IPS DF 4.7 (cell line): ENCODE measurements at regions not wholly inside any gene's neighbourhood (a gene's known extent, or its start where the extent isn't known, plus 50 kb on each side); places are given as distances from the start of the nearest gene placed in this dataset.

ENCODE experiments used
- DNase-seq: peaks from one replicate; pipeline ENCODE4 v3.0.0-alpha.2; 2013; ENCODE audit warnings: low spot score; ENCODE audit errors: extremely low read depth

DNA sequence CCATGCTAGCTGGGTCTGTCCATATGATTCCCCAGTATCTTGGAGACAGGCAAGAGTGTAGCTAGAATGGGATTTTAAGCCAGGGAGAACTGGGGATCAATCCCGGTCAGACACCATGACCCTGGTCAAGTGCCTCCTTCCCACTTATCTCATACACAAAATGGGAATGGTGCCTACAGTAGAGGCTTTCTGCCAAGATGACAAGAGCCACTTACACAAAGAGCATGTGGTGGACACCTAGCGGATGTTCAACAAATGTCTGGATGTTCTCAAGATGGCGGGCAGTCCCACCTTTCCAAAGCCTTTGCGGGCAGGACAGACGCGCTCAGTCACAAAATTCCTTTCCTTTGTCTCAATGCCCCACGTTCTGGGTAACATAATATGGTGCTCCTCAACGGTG is 57.3 kb downstream of the MAF start:
- DNase-seq = no peak

DNA sequence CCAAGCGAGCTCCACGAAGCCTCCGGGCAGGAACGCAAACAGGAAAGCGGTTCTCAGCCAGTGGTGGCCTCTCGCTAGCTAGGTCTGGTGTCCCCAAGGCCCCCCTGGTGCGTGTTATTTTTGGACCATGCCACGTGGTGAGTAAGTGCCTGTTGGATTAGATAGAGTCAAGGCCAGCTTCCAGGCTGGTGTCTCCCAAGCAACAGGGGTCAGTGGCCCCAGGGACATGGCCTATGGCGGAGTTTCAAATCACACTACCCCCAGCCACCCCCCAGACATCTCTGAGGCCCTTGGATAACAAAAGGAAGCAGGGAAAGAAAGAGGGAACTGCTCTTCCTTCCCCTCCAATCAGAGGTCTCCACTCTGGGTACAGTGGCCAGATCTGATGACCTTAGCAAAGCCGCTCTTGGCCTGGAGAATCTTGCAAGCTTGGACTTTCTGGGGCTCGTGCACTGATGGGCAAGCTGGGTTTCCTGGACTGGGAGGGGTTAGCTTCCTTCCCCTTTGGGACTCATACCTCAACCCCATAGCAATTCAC is 58.2 kb downstream of the MAF start:
- no peak for DNase-seq

- no peak for DNase-seq
Measured at GRCh38 chr16:79540825-79541595, 59.5 kb downstream of the MAF start.

DNA sequence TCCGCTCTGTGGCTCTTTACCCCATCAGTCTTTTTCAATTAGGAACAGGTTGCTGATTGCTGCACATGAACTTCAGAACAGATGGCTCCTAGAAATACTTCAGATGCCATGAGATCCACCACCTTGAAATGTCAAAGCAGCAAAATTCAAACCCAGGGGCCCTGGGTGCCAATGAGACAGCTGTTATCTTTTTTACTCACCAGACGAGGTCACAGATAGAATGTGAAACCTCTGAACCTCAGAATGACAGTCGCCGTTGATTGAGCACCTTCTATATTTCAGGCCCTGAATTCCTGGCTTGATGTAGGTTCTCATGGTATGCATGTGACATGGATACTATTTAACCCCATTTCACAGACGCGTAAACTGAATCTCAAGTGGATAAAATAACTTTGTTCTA is 63.0 kb downstream of the MAF start:
- no peak for DNase-seq

DNA sequence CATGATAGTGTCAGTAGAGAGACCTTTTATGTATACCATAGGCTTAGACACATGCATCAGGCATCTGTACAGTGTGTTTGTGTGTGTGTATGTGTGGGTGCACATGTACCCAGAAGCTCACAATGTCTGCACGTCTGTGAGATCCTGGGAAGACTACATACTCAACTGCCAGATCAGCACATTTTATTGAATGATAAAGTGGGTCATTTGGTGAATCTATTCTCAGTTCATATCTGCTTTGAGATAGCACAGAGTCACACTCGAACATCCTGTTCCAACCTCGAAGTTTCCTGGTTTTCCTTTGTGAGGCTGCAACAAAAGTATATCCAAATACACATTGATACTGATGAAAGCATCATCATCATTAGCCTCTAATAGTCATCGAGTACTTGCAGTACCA is 63.6 kb downstream of the MAF start:
- no peak for DNase-seq

- DNase-seq = no peak
Measured at GRCh38 chr16:79535130-79535529, 65.4 kb downstream of the MAF start.

DNA sequence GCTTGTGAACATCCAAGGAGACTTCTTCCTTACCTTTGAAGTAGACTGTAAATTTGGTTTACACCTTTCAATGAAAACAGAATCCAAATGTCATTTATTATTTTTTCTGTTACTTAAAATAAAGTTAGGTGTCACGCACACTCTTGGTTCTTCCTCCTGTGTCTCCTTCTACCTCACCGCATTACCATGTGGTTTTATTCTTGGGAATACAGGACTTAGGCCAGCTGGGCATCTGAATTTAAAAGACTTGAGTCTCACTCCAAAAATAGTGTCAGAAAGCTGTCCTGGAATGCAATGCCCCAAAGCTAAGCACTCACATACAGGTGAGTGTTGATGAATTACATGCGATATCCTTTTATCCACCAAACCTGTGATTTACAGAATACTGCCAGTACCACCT is 66.4 kb downstream of the MAF start:
- DNase-seq = no peak

DNA sequence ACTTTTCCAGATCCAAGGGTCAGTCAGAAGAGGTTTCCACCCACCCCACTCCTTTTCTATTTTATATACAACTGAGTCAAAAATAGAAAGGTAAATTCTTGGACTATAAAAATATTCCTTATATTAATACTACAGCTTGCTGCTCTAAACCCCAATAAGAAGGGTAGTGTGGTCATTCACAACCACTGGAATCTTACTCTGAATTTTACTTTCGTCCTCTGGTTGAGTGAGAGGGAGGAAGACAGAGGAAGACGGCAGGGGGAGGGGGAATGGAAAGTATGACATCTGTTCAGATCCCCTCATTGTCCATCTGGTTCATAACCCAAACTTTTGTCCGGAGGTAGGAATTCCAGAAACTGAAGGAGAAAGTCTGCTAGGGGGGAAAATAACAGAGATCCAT is 67.2 kb downstream of the MAF start:
- DNase-seq = no peak

GRCh38 chr16:79532785-79533184 is 67.8 kb downstream of the MAF start:
- DNase-seq = no peak

DNA sequence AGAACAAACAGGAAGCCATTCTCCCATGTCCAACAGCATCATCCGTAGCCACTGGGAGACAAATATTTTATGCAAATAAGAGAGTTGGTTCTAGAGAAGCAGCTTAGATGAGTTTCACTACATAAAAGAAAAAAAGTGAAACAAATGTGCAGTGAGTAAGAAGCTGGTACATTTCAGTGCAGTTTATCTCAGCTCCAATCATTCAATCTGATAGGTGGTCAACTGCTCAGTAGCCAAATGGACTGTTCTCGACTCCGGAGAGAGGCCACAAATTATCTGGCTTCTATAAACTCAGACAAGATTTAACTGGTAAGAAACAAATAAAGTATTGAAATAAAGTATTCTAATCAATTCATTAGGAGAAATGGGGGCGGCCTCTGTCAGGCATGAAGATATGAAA is 68.3 kb downstream of the MAF start:
- DNase-seq = no peak

DNA sequence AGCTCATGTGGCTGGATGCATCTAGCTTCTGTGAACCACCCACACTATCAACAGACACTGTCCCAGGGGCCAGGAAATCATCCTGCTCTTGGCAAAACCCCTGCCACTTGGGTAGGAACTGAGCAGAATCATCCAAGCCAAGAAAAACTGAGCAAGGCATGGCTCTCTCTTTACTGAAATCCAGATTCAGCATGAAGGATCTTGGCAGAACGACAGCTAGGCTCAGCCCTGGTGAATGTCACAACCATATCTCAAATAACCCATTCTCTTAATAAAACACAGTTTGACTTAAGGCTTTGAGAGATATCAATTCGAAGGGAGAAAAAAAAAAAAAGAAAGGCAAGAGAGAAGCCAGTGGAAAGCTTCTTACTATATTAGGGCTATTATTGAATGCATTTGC is 72.2 kb downstream of the MAF start:
- DNase-seq = no peak

DNA sequence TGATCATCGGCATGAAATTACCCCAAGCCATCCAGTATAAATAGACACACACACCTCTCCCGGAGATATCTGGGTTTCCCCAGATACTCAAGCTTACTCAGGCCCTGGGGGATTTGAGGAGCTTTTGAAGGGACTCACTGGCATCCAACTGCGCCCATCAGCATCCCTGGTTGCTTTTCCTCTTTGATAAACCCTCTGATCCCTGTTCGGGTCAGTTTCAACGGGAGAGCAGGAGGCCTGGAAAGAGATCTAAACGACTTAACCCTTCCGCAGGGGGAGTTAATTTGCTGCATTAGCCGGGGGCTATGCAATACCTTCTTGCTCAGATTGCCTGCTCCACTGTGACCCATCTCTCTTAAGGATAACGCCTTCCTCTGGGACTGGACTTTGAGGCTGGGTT is 76.6 kb downstream of the MAF start:
- no peak for DNase-seq

DNA sequence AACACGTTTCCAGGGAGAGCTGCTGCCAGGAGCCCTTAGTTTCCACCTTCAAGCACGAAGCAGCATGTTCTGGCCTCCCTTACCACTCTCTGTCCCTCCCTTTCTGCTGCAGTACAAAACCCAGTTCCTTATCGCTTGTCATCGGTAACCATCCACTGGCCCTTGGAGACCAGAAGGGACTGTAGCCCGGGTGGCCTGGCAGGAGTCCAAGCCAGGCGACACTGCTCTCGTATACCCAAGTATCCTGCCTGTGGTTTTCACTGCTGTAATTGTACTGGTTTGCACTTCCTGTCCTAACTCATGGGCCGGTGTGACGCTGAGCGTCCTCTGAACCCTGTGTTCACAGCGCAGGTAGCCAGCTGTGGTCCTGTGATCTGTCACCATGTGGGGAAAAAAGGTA is 81.1 kb downstream of the MAF start:
- DNase-seq = no peak

- no peak for DNase-seq
Measured at GRCh38 chr16:79517156-79517555, 83.4 kb downstream of the MAF start.

- DNase-seq = no peak
Measured at GRCh38 chr16:79510879-79511278, 89.7 kb downstream of the MAF start.

GRCh38 chr16:79509906-79510305 is 90.6 kb downstream of the MAF start:
- DNase-seq = no peak

DNA sequence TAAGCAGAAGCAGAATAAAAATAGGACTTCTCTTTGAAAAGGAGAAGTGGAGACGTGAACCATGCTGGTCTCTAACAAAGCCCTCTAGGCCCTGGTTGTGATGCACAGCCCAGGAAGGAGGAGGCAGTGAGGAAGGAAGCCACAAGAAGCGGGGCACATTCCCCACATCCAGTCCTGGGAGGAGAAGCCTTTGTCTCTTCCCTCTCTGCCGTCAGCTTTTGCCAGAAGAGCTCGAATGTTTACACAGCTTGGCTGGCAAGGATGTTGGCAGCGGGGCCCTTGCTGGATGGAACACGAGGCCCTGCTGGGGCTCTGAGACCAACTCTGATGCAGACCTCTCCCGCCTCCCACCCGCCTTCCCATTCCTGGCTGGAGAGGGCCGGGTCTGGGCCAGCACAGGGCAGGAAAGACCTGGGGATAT is 91.3 kb downstream of the MAF start:
- no peak for DNase-seq

DNA sequence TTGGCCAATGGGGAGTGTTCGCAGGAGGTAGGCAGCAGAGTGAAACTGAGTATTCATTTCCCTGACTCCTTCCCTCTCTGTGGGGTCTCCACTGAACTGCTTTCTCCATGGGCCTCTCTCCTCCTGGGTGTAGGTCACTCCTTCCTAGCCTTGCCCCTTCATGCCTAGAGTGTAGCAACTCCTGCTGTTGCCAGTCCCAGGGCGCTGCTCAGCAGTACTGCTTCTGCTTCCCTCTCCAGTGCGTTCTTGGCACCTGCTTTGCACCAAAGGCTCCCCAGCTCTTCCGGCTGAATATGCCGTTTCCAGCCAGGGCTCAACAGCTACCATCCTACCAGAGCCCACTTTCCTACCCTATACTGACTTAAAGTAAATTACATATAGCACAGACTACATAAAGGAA is 92.2 kb downstream of the MAF start:
- no peak for DNase-seq

DNA sequence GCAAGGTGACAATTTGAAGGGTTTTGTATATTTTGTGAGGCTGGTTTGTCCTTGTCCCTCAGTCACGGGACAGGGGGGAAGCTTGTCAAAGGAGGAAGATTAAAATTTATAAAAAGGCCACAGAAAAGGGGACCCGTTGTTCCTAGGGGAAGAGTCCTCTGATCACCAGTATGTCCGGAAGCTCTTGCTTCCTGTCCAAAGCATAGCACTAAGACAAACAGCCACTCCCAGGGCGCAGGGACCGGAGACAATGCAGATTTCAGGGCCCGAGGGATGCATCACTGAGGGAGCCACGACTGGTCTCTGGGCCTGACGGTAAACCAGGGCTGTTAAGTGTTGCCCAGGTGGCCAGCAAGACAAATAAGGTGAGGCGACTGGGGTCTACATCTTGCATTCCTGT is 95.2 kb downstream of the MAF start:
- DNase-seq = no peak

- no peak for DNase-seq
Measured at GRCh38 chr16:79503511-79503910, 97.0 kb downstream of the MAF start.

DNA sequence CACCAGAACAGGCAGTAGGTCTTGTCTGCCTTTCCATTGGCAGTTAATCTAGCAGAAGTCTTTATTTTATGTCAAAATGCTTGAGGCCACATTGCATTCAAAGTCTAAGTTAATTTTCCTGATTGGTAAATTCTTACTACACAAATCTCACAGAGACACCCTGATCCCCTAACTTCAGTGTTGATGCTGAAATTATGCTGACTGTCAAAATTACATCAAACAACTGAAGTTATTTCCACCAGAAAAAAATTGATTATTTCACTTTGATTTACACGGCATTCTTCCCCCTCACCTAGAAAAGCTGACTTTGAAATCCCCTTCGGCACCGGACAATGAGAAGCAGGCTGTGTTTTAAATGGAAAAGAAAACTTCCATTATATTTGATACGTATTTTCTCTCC is 99.1 kb downstream of the MAF start:
- DNase-seq = no peak

DNA sequence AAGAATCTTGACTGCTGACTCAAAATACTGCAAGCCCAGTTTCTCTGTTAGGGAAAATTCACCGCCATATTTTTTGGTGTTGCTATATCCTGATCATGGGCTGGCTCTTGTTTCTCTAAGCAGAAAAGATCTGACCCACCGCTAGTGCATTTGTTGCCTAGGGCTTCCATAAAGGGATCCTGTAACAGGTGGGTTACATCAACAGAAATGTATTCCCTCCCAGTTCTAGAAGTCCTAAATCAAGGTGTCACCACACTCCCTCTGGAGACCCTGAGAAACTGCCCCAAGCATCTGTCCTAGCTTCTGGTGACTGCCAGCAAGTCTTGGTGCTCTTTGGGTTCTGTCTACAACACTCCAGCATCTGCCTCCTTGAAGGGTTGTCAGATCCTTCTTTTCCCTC is 99.7 kb downstream of the MAF start:
- no peak for DNase-seq

GRCh38 chr16:79500286-79500685 is 100.3 kb downstream of the MAF start:
- DNase-seq = no peak

DNA sequence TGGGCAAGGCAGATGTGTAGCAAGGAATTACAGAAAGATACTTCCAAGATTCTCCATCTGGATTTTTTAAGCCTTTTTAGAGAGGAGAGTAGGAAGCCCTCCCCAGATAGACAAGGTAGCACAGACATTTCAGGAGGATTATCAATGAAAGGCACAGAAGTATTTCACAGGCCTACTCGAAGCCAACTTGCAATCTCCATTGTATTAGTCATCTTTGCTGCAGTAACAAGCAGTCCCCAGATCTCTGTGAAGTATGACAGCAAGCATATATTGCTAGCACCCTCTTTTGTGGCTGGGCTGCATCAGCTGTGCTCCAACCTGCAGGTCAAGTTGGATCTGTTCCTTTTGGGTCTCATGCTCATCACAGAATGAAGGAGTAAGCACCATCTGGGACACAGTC is 101.6 kb downstream of the MAF start:
- no peak for DNase-seq
